SU-DHL-6 (cell line): ENCODE measurements at regions not wholly inside any gene's neighbourhood (a gene's known extent, or its start where the extent isn't known, plus 50 kb on each side); places are given as distances from the start of the nearest gene placed in this dataset.

Source experiments
- EZH2phosphoT487 ChIP-seq: fragments of 200-600 bp; sonication (generic), shearing (Covaris generic); conservative IDR thresholded peaks from 2 replicates; pipeline ENCODE4 v1.6.1; 2018; ENCODE audit warnings: mild to moderate bottlenecking, antibody characterized with exemption, low read length, moderate library complexity, mixed read lengths
- TF ChIP-seq, protein P1 (sequence below): fragments of 200-600 bp; sonication (generic); IDR thresholded peaks from one replicate; pipeline ENCODE4 v1.5.1; 2017; ENCODE audit warnings: antibody characterized with exemption, mild to moderate bottlenecking, low read length, moderate library complexity; ENCODE audit not compliant: insufficient read depth, poor library complexity, severe bottlenecking

DNA sequence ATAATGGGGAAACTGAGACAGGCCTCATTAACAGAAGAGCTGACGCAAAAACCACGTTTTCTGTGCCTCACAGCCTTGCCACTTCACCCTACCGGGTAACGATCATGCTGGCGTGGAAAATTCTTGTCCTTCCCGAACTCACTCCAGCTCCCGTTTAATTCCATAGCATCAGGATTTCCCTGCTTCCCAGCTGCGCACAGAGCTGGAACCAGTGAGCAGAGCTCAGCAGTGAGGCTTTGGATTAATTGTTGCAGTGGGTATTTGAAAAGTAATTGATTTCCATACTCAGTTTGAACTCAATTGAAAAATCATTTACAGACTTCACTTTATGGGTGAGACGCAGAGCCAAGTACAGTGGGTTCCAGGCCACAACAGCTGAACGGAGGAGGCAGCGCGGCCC is 199.0 kb upstream of the ADAMTS16 start:
- TF ChIP-seq, protein P1, sequence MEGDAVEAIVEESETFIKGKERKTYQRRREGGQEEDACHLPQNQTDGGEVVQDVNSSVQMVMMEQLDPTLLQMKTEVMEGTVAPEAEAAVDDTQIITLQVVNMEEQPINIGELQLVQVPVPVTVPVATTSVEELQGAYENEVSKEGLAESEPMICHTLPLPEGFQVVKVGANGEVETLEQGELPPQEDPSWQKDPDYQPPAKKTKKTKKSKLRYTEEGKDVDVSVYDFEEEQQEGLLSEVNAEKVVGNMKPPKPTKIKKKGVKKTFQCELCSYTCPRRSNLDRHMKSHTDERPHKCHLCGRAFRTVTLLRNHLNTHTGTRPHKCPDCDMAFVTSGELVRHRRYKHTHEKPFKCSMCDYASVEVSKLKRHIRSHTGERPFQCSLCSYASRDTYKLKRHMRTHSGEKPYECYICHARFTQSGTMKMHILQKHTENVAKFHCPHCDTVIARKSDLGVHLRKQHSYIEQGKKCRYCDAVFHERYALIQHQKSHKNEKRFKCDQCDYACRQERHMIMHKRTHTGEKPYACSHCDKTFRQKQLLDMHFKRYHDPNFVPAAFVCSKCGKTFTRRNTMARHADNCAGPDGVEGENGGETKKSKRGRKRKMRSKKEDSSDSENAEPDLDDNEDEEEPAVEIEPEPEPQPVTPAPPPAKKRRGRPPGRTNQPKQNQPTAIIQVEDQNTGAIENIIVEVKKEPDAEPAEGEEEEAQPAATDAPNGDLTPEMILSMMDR: no peak
- TF ChIP-seq EZH2phosphoT487: no peak
